SKM-1 treated with dmso at 0.1 percent for 144 hours (cell line): ENCODE measurements at regions not wholly inside any gene's neighbourhood (a gene's known extent, or its start where the extent isn't known, plus 50 kb on each side); places are given as distances from the start of the nearest gene placed in this dataset.
"Not testable (repeated sequence)": the region's sequence is repeated elsewhere in the genome, so short reads cannot be mapped to it uniquely, and the experiment has no call there.

Experiments
- DNase-seq: peaks from one replicate; lab custom pipeline; 2025; ENCODE audit not compliant: unreplicated experiment; lab: John Stamatoyannopoulos, UW

- no peak for DNase-seq
Measured at GRCh38 chr5:96110300-96110699, 148.6 kb upstream of the ELL2 start.

GRCh38 chr5:96108629-96109028 lies 147.0 kb upstream of the ELL2 start:
- DNase-seq = not testable (repeated sequence)

GRCh38 chr5:96103829-96104228 lies 142.2 kb upstream of the ELL2 start:
- DNase-seq = not testable (repeated sequence)

GRCh38 chr5:96101358-96102089 lies 139.9 kb upstream of the ELL2 start:
- DNase-seq = no peak

- not testable (repeated sequence) for DNase-seq
Measured at GRCh38 chr5:96097488-96097887, 135.8 kb upstream of the ELL2 start.

- no peak for DNase-seq
Measured at GRCh38 chr5:96096724-96097123, 135.1 kb upstream of the ELL2 start.

- DNase-seq = no peak
Measured at GRCh38 chr5:96094904-96095303, 133.3 kb upstream of the ELL2 start.

GRCh38 chr5:96093890-96094381 lies 132.3 kb upstream of the ELL2 start:
- DNase-seq = no peak

- DNase-seq = no peak
Measured at GRCh38 chr5:96093340-96093739, 131.7 kb upstream of the ELL2 start.

- no peak for DNase-seq
Measured at GRCh38 chr5:96091874-96092273, 130.2 kb upstream of the ELL2 start.

- DNase-seq = no peak
Measured at GRCh38 chr5:96090215-96090614, 128.6 kb upstream of the ELL2 start.

- DNase-seq = no peak
Measured at GRCh38 chr5:96088706-96089498, 127.3 kb upstream of the ELL2 start.

- no peak for DNase-seq
Measured at GRCh38 chr5:96087939-96088338, 126.3 kb upstream of the ELL2 start.

- DNase-seq = no peak
Measured at GRCh38 chr5:96084874-96085506, 123.3 kb upstream of the ELL2 start.

GRCh38 chr5:96083361-96083881 lies 121.8 kb upstream of the ELL2 start:
- DNase-seq = no peak

- DNase-seq = no peak
Measured at GRCh38 chr5:96081276-96081858, 119.7 kb upstream of the ELL2 start.

GRCh38 chr5:96080557-96080956 lies 118.9 kb upstream of the ELL2 start:
- no peak for DNase-seq

GRCh38 chr5:96079962-96080361 lies 118.3 kb upstream of the ELL2 start:
- no peak for DNase-seq

- DNase-seq = no peak
Measured at GRCh38 chr5:96079075-96079474, 117.4 kb upstream of the ELL2 start.

- DNase-seq = no peak
Measured at GRCh38 chr5:96076451-96076850, 114.8 kb upstream of the ELL2 start.
